PFSK-1 (cell line): ENCODE measurements at regions not wholly inside any gene's neighbourhood (a gene's known extent, or its start where the extent isn't known, plus 50 kb on each side); places are given as distances from the start of the nearest gene placed in this dataset.

Experiments used
- POLR2AphosphoS5 ChIP-seq: IDR thresholded peaks from 2 replicates; pipeline ENCODE4 v1.6.1; 2012; ENCODE audit warnings: low read depth, mild to moderate bottlenecking, control low read depth, low read length, moderate library complexity
- TAF1 ChIP-seq: IDR thresholded peaks from 2 replicates; pipeline ENCODE4 v1.6.1; 2012; ENCODE audit warnings: low read length, control low read depth, borderline replicate concordance; ENCODE audit not compliant: insufficient read depth

GRCh38 chr2:129160879-129161278, 818.6 kb upstream of the RAB6C start:
- TF ChIP-seq POLR2AphosphoS5 (no peak), TAF1 (no peak)
